ENCODE measurements at regions not wholly inside any gene's neighbourhood (a gene's known extent, or its start where the extent isn't known, plus 50 kb on each side); places are given as distances from the start of the nearest gene placed in this dataset.

GRCh38 chr10:61332581-61332980 is 120.6 kb downstream of the TMEM26 start:
- no peak overlapping the region for H3K4me3 ChIP-seq (ENCODE audit: control insufficient read depth, low read depth, low read length)
- no peak for TF ChIP-seq CTCF (conservative IDR thresholded peaks at IDR 0.05; ENCODE audit: control insufficient read depth, insufficient read depth, low read depth, low read length)
- DNase-seq (ENCODE audit: low read depth): no peak

- TF ChIP-seq CTCF (conservative IDR thresholded peaks at IDR 0.05; ENCODE audit: control insufficient read depth, insufficient read depth, low read depth, low read length): no peak
- no peak overlapping the region for H3K4me3 ChIP-seq (ENCODE audit: control insufficient read depth, low read depth, low read length)
- no peak for DNase-seq (ENCODE audit: low read depth)
Measured at GRCh38 chr10:61330669-61331068, 122.5 kb downstream of the TMEM26 start.

DNA sequence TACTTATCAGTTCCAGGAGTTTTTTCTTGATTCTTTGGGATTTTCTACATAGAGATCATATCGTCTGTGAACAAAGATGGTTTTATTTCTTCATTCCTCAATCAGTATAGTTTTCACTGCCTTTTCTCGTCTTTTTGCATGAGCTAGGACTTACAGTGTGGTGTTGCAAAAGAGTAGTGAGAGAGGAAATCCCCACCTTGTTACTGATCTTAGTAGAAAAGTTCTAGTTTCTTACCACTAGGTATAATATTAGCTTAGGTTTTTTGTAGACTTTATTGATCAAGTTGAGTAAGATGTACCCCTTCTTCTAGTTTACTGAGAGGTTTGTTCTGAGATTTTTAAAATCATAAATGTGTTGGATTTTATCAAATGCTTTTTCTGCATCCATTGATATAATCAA is 123.3 kb downstream of the TMEM26 start:
- DNase-seq (ENCODE audit: low read depth): no peak
- no peak for TF ChIP-seq CTCF (conservative IDR thresholded peaks at IDR 0.05; ENCODE audit: control insufficient read depth, insufficient read depth, low read depth, low read length)
- no peak overlapping the region for H3K4me3 ChIP-seq (ENCODE audit: control insufficient read depth, low read depth, low read length)

DNA sequence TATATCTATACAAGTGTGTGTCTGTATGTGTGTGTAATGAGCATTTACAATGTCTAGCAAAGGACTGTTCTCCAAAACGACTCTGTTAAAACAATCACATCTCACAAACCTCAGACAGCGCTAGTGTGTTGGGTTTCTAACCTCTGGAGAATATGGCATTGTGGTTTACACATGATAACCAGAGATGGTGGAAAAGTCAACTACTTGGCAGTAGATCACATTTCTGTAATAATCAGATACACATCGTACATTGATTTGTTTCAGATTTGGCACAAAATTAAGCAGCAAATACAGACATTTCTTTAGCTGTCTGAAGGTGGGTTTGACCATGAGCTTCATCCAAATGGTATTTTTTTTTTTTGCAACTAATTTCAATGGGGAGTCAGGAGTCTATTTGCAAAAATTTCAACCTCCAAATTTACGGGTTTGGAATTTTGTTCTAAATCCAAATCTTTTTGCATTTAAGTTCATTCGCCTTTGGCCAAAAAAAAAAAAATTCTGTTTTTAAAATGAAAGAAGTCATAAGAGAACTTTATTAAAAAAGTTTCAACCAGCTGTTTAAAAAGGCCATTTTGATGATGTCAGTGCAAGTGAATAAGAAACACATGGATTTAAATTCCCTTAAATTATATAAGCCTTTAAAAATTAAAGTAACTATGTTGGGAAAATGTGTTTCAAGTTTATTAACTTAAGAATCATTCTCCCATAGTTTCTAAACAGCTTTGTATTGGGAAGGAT is 127.8 kb downstream of the TMEM26 start:
- DNase-seq (ENCODE audit: low read depth): no peak
- TF ChIP-seq CTCF (conservative IDR thresholded peaks at IDR 0.05; ENCODE audit: control insufficient read depth, insufficient read depth, low read depth, low read length): no peak
- H3K4me3 ChIP-seq (ENCODE audit: control insufficient read depth, low read depth, low read length): no peak overlapping the region

- no peak for DNase-seq (ENCODE audit: low read depth)
- H3K4me3 ChIP-seq (ENCODE audit: control insufficient read depth, low read depth, low read length): no peak overlapping the region
- TF ChIP-seq CTCF (conservative IDR thresholded peaks at IDR 0.05; ENCODE audit: control insufficient read depth, insufficient read depth, low read depth, low read length): no peak
Measured at GRCh38 chr10:61323726-61324125, 129.5 kb downstream of the TMEM26 start.

DNA sequence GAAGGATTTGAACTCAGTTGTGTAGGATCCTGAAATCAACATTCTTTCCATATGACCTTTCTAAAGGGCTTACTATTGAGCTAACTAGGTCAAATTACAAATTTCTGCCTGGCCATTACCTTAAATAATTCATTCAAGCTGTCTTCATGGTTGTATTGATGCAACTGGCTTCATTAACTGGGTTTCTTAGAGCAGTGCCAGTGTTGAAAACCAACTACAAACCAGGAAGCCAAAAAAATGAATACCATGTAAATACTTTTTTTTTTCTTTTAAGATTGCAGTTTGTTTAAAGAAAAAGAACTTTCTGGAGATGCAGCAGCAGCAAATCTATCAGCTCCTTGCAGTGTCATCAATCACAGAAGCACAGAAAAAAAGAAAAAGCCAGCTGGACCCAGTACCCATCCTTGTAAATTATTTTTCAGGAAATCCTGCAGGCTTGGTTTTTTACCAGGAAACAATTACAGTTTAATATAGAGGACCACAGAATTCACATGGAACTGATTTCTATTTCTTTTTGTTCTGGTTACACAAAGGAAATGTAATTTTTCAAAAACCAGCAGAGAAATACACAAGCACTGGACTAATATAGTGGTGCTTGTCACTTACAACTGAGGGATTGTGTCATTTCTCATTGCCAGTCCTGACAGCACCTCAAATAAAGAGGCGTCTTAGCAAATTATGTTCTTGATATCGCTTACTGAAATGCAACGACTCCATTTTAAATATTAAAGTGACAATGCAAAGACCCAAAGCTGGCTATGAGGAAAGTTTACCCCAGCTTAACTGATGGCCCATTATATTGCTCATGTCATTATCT is 131.9 kb downstream of the TMEM26 start:
- H3K4me3 ChIP-seq (ENCODE audit: control insufficient read depth, low read depth, low read length): no peak overlapping the region
- DNase-seq (ENCODE audit: low read depth): no peak
- TF ChIP-seq CTCF (conservative IDR thresholded peaks at IDR 0.05; ENCODE audit: control insufficient read depth, insufficient read depth, low read depth, low read length): no peak

Data from fibroblast of mammary gland (primary cell).